SK-N-SH treated with all-trans-retinoic acid at 6 μM for 48 hours (cell line): ENCODE measurements at regions not wholly inside any gene's neighbourhood (a gene's known extent, or its start where the extent isn't known, plus 50 kb on each side); places are given as distances from the start of the nearest gene placed in this dataset.
"Not testable (repeated sequence)": the region's sequence is repeated elsewhere in the genome, so short reads cannot be mapped to it uniquely, and the experiment has no call there.

ENCODE experiments used
- ATAC-seq: fragments of 200-7000 bp; cut with Tn5 transposase; 3 replicates; pipeline ENCODE4 v1.9.1; 2020; ENCODE audit warnings: mild to moderate bottlenecking, moderate library complexity
- ARNTL ChIP-seq: fragments of 450-650 bp; formaldehyde crosslinking; IDR thresholded peaks from 2 replicates; pipeline ENCODE4 v1.5.0; 2020; ENCODE audit warnings: low read depth, mild to moderate bottlenecking, moderate library complexity, borderline replicate concordance
- BACH2 ChIP-seq: fragments of 250-450 bp; sonication (Bioruptor Pico); IDR thresholded peaks from 2 replicates; pipeline ENCODE4 v1.9.0; 2021; ENCODE audit warnings: mild to moderate bottlenecking, borderline replicate concordance
- CREB5 ChIP-seq: fragments of 250-450 bp; sonication (Bioruptor Pico); IDR thresholded peaks from 2 replicates; pipeline ENCODE4 v1.5.1; 2020; ENCODE audit warnings: low read depth, mild to moderate bottlenecking, moderate library complexity
- CSDC2 ChIP-seq: fragments of 250-450 bp; sonication (Bioruptor Pico); IDR thresholded peaks from 2 replicates; pipeline ENCODE4 v1.5.0; 2020; ENCODE audit warnings: mild to moderate bottlenecking, moderate library complexity
- ESRRG ChIP-seq: fragments of 250-450 bp; sonication (Bioruptor Pico); IDR thresholded peaks from 2 replicates; pipeline ENCODE4 v1.6.1; 2021; ENCODE audit warnings: mild to moderate bottlenecking
- GLIS3 ChIP-seq: fragments of 250-450 bp; sonication (Bioruptor Pico); IDR thresholded peaks from 2 replicates; pipeline ENCODE4 v1.5.0; 2020; ENCODE audit warnings: mild to moderate bottlenecking, moderate library complexity
- ISL1 ChIP-seq: fragments of 250-450 bp; sonication (Bioruptor Pico); IDR thresholded peaks from 2 replicates; pipeline ENCODE4 v2.1.2; 2022; ENCODE audit warnings: mild to moderate bottlenecking, moderate library complexity
- OSR1 ChIP-seq: fragments of 250-450 bp; sonication (Bioruptor Pico); IDR thresholded peaks from 2 replicates; pipeline ENCODE4 v1.8.0; 2022; ENCODE audit warnings: moderate library complexity, mild to moderate bottlenecking, inconsistent platforms
- PATZ1 ChIP-seq: fragments of 250-450 bp; sonication (Bioruptor Pico); IDR thresholded peaks from 2 replicates; pipeline ENCODE4 v1.8.0; 2020; ENCODE audit warnings: mild to moderate bottlenecking, moderate library complexity, borderline replicate concordance
- POU6F1 ChIP-seq: fragments of 250-450 bp; sonication (Bioruptor Pico); IDR thresholded peaks from 2 replicates; pipeline ENCODE4 v1.8.0; 2021; ENCODE audit warnings: low read depth, mild to moderate bottlenecking, moderate library complexity, borderline replicate concordance
- PPARA ChIP-seq: fragments of 250-450 bp; sonication (Bioruptor Pico); IDR thresholded peaks from 2 replicates; pipeline ENCODE4 v1.5.0; 2020; ENCODE audit warnings: mild to moderate bottlenecking, borderline replicate concordance
- RARB ChIP-seq: fragments of 250-450 bp; sonication (Bioruptor Pico); IDR thresholded peaks from 2 replicates; pipeline ENCODE4 v1.8.0; 2021; ENCODE audit warnings: mild to moderate bottlenecking, moderate library complexity
- SNAI2 ChIP-seq: fragments of 250-450 bp; sonication (Bioruptor Pico); IDR thresholded peaks from 2 replicates; pipeline ENCODE4 v1.5.0; 2020; ENCODE audit warnings: mild to moderate bottlenecking, moderate library complexity
- TCF4 ChIP-seq: fragments of 250-450 bp; sonication (Bioruptor Pico); IDR thresholded peaks from 2 replicates; pipeline ENCODE4 v1.8.0; 2021; ENCODE audit warnings: mild to moderate bottlenecking, moderate library complexity, borderline replicate concordance
- TOX ChIP-seq: fragments of 250-450 bp; sonication (Bioruptor Pico); IDR thresholded peaks from 2 replicates; pipeline ENCODE4 v1.8.0; 2021; ENCODE audit warnings: mild to moderate bottlenecking, moderate library complexity, borderline replicate concordance
- TSHZ2 ChIP-seq: fragments of 250-450 bp; sonication (Bioruptor Pico); IDR thresholded peaks from 2 replicates; pipeline ENCODE4 v1.5.0; 2020; ENCODE audit warnings: mild to moderate bottlenecking, moderate library complexity
- ZC3H10 ChIP-seq: fragments of 250-450 bp; sonication (Bioruptor Pico); IDR thresholded peaks from 2 replicates; pipeline ENCODE4 v1.5.1; 2021; ENCODE audit warnings: mild to moderate bottlenecking, moderate library complexity
- ZFP3 ChIP-seq: fragments of 250-450 bp; sonication (Bioruptor Pico); IDR thresholded peaks from 2 replicates; pipeline ENCODE4 v1.5.0; 2020; ENCODE audit warnings: mild to moderate bottlenecking, moderate library complexity
- ZFP30 ChIP-seq: fragments of 450-650 bp; formaldehyde crosslinking; IDR thresholded peaks from 2 replicates; pipeline ENCODE4 v1.5.0; 2022; ENCODE audit warnings: mild to moderate bottlenecking, moderate library complexity
- ZNF565 ChIP-seq: fragments of 450-650 bp; formaldehyde crosslinking; conservative IDR thresholded peaks from 2 replicates; pipeline ENCODE4 v1.5.0; 2020; ENCODE audit warnings: low read depth, mild to moderate bottlenecking, moderate library complexity
- ZNF70 ChIP-seq: fragments of 450-650 bp; formaldehyde crosslinking; IDR thresholded peaks from 2 replicates; pipeline ENCODE4 v1.5.0; 2020; ENCODE audit warnings: mild to moderate bottlenecking, moderate library complexity
- ZNF8 ChIP-seq: fragments of 450-650 bp; formaldehyde crosslinking; IDR thresholded peaks from 2 replicates; pipeline ENCODE4 v1.5.0; 2020; ENCODE audit warnings: mild to moderate bottlenecking, moderate library complexity

GRCh38 chr6:28638787-28639430, 113.2 kb downstream of the GPX5 start (continued):
- TF ChIP-seq TSHZ2 (CRISPR knock-in tag): no peak
- TF ChIP-seq ZC3H10 (CRISPR knock-in tag): no peak
- TF ChIP-seq GLIS3 (CRISPR knock-in tag): no peak
- TF ChIP-seq OSR1: no peak
- no peak for TF ChIP-seq ZNF565 (CRISPR knock-in tag)
- TF ChIP-seq SNAI2 (CRISPR knock-in tag): no peak

GRCh38 chr6:28639445-28640290, 114.0 kb downstream of the GPX5 start:
- not testable (repeated sequence) for ATAC-seq

GRCh38 chr6:28643017-28643740, 117.5 kb downstream of the GPX5 start:
- ATAC-seq: peak; percentile 84
- TF ChIP-seq ZFP30 (CRISPR knock-in tag) (no peak), ESRRG (CRISPR knock-in tag) (no peak), BACH2 (CRISPR knock-in tag) (no peak)

- TF ChIP-seq CSDC2 (no peak), ZNF8 (no peak), ZNF565 (CRISPR knock-in tag) (no peak), PPARA (no peak), TOX (CRISPR knock-in tag) (no peak), ZFP30 (CRISPR knock-in tag) (no peak), TSHZ2 (CRISPR knock-in tag) (no peak), BACH2 (CRISPR knock-in tag) (no peak), ZFP3 (CRISPR knock-in tag) (no peak), POU6F1 (no peak), RARB (no peak)
Observed at GRCh38 chr6:28646650-28647049, 121.0 kb downstream of the GPX5 start.

GRCh38 chr6:28648035-28648877, 122.6 kb downstream of the GPX5 start:
- peak; percentile 89 for ATAC-seq
- TF ChIP-seq ZNF70 (CRISPR knock-in tag): no peak
- no peak for TF ChIP-seq ZC3H10 (CRISPR knock-in tag)
- TF ChIP-seq CREB5 (CRISPR knock-in tag): no peak
- no peak for TF ChIP-seq PATZ1 (CRISPR knock-in tag)
- no peak for TF ChIP-seq ARNTL
- TF ChIP-seq ZFP30 (CRISPR knock-in tag): no peak
- TF ChIP-seq BACH2 (CRISPR knock-in tag): no peak
- no peak for TF ChIP-seq CSDC2
- TF ChIP-seq ISL1 (CRISPR knock-in tag): no peak
- no peak for TF ChIP-seq TCF4 (CRISPR knock-in tag)

More at GRCh38 chr6:28646650-28647049, 121.0 kb downstream of the GPX5 start:
- no peak for ATAC-seq
